ENCODE measurements at regions not wholly inside any gene's neighbourhood (a gene's known extent, or its start where the extent isn't known, plus 50 kb on each side); places are given as distances from the start of the nearest gene placed in this dataset.

- no peak for DNase-seq (ENCODE audit: low read depth in 2 of 3, low spot score in 2 of 3)
These were observed 537.6 kb upstream of the CDH2 start for GRCh38 chr18:28714498-28714897.

- no peak for DNase-seq (ENCODE audit: low read depth in 2 of 3, low spot score in 2 of 3)
These were observed 536.0 kb upstream of the CDH2 start for GRCh38 chr18:28712796-28713425.

GRCh38 chr18:28712172-28712571, 535.2 kb upstream of the CDH2 start:
- DNase-seq (ENCODE audit: low read depth in 2 of 3, low spot score in 2 of 3): no peak

DNA sequence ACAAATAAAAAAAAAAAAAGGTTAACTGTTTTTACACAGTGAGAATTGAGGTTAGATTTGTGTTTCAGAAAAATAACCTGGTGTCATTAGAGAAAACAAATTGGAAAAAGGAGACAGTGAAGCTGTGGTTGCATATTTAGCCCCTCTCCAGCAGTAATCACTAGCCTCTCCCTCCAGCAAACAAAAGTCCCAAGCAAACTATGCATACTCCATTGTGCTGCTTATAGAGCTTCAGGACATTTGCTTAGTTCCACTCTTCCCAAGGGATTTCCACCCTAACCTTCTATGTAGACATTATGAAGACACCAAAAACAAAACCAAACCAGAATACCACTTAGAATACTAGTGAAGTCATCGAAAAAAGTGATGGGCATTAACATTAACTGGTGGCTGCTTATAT, 534.2 kb upstream of the CDH2 start:
- DNase-seq (ENCODE audit: low read depth in 2 of 3, low spot score in 2 of 3): no peak

GRCh38 chr18:28707006-28707405, 530.1 kb upstream of the CDH2 start:
- no peak for DNase-seq (ENCODE audit: low read depth in 2 of 3, low spot score in 2 of 3)

DNA sequence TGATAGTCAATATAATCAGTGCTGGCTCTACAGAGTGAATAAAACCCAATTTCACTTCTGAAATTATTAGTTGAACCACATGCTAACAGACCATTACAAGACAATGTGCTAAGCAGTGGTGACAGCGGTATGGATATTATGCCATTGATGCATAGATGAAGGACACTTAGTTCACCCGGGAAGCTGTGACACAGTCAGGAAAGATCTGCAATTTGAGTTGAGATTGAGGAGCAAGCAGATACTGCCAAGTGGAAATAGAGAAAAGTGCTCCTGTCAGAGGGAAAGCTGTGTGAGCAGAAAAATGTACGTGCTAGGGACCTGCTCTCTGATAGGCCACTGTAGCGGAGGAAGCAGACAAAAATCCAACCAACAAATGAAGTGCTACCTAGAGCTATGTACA, 529.5 kb upstream of the CDH2 start:
- no peak for DNase-seq (ENCODE audit: low read depth in 2 of 3, low spot score in 2 of 3)

DNA sequence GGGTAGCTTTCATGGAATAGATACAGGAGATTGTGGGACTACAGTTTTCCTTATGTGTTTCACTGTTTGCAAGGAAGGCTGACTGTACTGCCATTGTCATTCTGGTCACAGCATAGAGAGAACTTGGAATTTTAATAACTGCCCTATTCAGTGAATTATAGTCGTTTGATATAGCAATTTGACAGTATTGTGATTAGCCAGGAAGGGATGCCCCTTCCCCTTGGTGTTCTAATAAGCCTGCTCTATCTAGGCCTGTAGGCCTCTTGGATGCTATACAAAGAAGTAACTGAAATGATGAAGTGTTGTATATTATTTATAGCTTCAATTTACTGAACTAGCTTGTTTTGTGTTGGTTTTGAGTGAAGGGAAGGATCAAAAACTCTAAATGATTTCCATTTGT, 528.6 kb upstream of the CDH2 start:
- no peak for DNase-seq (ENCODE audit: low read depth in 2 of 3, low spot score in 2 of 3)

DNA sequence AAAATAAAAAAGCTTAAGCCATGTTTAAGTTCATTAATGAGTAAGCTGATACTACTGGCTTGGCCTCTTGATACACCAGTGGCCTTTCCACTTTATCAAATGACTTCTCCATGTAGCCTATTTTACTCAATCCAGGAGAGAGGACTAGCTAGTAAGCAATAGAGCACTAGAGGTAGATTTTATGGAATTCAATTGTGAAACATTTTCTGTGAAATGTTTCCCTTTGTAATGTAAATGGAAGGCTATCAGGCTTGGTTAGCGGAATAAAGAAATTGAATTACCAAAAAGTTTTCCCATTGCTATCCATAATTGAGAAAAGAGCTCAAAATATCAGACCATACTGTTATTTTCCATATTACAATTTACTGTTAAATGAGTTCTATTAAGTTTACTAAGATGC, 515.4 kb upstream of the CDH2 start:
- DNase-seq (ENCODE audit: low read depth in 2 of 3, low spot score in 2 of 3): no peak

DNA sequence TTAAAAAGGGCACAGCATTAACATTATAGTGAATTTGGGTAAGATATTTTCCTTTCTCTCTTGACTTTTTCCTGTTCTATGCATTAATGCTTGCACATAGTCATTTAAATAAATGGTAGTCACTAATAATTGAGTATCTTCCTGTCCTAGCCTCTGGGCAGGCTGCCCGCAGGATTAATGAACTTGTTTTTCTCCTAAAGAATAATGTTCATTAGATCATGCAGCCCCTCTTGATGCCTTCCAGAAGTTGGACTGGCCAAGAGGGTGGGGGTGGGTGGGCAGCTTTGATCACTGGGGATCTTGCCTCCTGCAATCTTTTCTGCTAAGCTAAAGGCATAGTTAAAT, 514.5 kb upstream of the CDH2 start:
- DNase-seq (ENCODE audit: low read depth in 2 of 3, low spot score in 2 of 3): no peak

DNA sequence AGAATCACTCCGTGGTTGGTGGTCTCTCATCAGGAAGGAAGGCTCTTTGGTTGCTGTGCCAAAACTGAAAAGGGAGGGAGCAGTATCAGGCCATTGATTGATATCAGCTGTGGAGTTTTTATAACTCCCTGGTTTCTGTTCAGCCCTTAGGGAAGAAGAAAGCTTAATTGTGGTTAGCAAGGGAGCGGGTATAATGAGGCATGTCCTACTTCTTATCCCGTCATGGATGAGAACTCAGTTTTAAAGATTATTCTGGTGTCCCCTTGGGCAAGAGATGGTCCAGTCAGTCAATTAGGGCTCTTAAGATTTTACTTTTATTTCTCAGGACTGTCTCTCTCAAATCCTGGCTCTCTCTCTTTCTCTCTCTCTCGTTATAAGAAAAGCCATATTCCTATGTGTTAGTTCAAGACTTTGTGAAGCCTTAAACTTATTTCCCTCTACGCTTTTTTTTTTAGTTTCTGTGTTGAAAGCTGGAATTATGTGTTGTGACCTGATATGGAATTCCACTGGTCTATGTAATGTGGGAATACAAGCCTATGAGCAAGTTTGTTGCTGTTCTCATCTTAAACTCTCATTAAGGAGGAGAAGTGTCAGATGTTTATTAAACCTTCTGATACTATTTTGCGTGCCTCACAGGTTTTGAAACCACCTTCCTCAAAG, 514.0 kb upstream of the CDH2 start:
- no peak for DNase-seq (ENCODE audit: low read depth in 2 of 3, low spot score in 2 of 3)

- no peak for DNase-seq (ENCODE audit: low read depth in 2 of 3, low spot score in 2 of 3)
These were observed 513.2 kb upstream of the CDH2 start for GRCh38 chr18:28690100-28690499.

GRCh38 chr18:28689588-28689987, 512.7 kb upstream of the CDH2 start:
- DNase-seq (ENCODE audit: low read depth in 2 of 3, low spot score in 2 of 3): no peak

GRCh38 chr18:28684746-28685355, 507.9 kb upstream of the CDH2 start:
- DNase-seq (ENCODE audit: low read depth in 2 of 3, low spot score in 2 of 3): no peak

GRCh38 chr18:28682912-28683311, 506.0 kb upstream of the CDH2 start:
- no peak for DNase-seq (ENCODE audit: low read depth in 2 of 3, low spot score in 2 of 3)

DNA sequence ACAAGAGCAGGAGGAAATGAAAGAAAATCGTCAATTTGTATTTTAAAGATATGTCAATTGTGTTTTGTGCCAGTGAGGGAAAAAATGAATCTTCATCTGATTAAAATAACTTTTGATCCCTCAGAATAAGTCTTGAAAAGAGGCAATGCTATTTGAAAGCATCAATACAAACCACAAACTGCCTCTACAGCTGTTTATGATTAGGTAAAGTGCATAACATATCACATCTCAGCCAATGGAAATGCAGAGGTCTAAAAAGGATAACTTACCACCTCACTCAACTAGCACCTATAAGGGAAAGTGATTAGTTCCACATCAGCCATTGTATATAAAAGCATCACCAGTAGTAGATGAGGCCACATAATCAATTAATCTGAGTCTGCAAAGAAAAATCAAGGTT, 492.2 kb upstream of the CDH2 start:
- DNase-seq (ENCODE audit: low read depth in 2 of 3, low spot score in 2 of 3): no peak

DNA sequence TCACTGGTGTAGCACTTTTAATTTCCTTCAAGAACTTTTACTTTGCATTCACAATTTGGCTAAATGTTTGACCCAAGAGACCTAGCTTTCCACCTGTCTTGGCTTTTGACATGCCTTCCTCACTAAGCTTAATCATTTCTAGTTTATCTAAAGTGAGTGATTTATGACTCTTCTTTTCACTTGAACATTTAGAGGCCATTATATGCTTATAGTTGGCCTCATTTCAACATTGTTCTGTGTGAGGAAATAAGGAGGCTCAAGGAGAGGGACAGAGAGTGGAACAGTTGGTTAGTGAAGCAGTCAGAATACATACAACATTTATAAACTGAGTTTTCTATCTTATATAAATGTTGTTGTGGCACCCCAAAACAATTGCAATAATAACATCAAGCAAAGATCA, 489.3 kb upstream of the CDH2 start:
- no peak for DNase-seq (ENCODE audit: low read depth in 2 of 3, low spot score in 2 of 3)

DNA sequence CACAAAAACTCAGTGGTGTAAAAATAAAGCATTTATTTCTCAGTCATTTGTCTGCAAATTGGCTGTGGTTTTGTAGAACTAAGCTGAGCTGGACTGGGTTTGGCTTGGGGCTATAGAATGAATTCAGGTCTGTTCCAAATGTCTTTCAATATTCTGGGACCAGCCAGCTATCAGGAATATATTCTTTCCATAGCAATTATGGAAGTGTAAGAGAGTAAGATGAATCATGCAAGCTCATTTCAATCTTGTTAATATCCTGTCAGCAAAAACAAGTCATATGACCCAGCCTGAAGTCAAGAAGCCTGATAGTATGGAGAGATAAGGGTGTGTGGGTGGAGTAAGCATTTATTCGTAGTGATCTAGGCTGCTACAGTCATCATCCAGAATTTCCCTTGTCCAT, 481.0 kb upstream of the CDH2 start:
- no peak for DNase-seq (ENCODE audit: low read depth in 2 of 3, low spot score in 2 of 3)

DNA sequence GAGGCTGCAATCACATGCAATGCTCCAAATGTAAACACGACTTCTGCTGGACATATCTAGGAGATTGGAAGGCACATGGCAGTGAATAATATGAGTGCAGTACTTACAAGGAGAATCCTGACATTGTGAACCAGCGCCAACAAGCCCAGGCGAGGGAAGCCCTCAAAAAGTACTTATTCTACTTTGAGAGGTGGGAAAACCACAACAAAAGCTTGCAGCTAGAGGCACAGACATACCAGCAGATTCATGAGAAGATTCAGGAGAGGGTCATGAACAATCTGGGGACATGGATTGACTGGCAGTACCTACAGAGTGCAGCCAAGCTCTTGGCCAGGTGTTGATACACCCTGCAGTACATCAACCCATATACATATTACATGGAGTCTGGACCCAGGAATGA, 475.7 kb upstream of the CDH2 start:
- no peak for DNase-seq (ENCODE audit: low read depth in 2 of 3, low spot score in 2 of 3)

DNA sequence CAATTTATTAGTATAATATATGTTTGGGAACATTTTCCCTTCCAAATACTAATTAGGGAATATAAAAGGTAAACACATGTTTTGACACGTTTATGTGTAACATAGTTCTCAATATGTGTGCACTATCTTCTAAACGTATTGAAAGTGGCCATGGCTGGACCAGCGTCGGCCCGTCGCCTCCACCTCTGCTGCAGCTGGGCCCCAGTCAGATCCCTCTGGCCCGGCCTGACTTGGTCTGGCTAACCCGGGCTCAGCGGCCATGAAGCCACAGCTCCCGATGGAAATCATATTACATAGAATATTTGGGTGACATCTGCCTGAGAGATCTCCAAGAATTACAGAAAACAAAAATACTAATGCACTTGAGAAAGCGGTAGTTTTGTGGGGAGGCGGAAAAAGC, 474.4 kb upstream of the CDH2 start:
- no peak for DNase-seq (ENCODE audit: low read depth in 2 of 3, low spot score in 2 of 3)

- DNase-seq (ENCODE audit: low read depth in 2 of 3, low spot score in 2 of 3): no peak
These were observed 473.9 kb upstream of the CDH2 start for GRCh38 chr18:28650860-28651259.

GRCh38 chr18:28647961-28648360, 471.0 kb upstream of the CDH2 start:
- DNase-seq (ENCODE audit: low read depth in 2 of 3, low spot score in 2 of 3): no peak

DNA sequence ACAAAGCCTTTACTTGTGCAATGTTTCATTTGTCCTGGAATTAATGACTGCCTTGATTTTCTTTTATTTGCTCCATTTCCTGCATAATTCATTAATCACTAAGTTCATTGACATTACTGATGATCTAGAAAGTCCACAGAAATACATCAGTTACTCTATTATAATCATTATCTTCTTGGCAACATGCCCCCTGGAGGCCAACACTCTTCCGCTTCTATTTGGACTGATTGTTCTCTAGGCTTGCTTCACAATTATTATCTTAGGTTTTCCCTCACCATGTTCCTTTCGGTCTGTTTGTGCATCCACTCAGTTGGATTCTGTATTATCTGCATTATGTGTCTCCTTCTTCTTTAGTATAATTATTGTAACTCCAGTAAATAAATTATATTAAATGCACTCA, 461.0 kb upstream of the CDH2 start:
- no peak for DNase-seq (ENCODE audit: low read depth in 2 of 3, low spot score in 2 of 3)

DNA sequence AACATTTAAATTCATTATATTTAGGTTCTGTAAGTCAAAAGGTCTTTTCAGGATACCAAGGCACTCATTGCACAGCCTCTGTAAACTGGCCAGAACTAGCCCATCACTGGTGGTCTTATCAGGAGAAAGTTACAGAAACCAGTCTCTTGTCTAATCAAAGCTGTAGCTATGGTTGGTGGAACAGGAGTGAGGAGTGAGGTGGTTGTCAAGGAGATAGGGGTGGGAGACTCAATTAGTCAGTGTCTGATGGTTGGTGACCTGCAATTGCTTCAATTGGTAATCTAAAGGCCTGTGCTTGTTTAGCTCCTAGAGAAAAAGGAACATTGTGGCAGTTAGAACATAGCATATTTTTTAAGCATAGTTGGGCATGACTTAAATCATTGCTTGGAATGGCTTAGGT, 458.6 kb upstream of the CDH2 start:
- no peak for DNase-seq (ENCODE audit: low read depth in 2 of 3, low spot score in 2 of 3)

Measured in hematopoietic multipotent progenitor cell (in vitro differentiated cells).